Left cardiac atrium (tissue), 4 donors: ENCODE measurements at regions not wholly inside any gene's neighbourhood (a gene's known extent, or its start where the extent isn't known, plus 50 kb on each side); places are given as distances from the start of the nearest gene placed in this dataset.

Experiments used
- ATAC-seq, 2 donors: fragments of 200-7000 bp; cut with Tn5 transposase; one replicate each; pipeline ENCODE4 v1.9.1; 2020; ENCODE audit warnings: mild to moderate bottlenecking in 2 of 2, moderate library complexity in 2 of 2
- DNase-seq: peaks from one replicate; pipeline ENCODE4 v3.0.0-alpha.2; 2020
- intact Hi-C, 2 donors: fragments of 100-400 bp; cut with DNase I; formaldehyde crosslinking; loops; one replicate each; pipeline versions ENCODE4 v1.14.1 to v1.15.1; 2022 to 2023
- microRNA-seq, 2 donors: library from miRNA; unstranded; fragments of <30 nt; microRNA quantifications; one replicate each; pipeline ENCODE4 v1.2.0, GENCODE V29; 2020
- donor health status: DM: no; HTN: yes; CAD: no.
- donor health status: DM: no; HTN: yes; CAD: no; lungs with severe emphysema.
- donor health status: DM: yes; HTN: yes; CAD: no.
- donor health status: Dilated cardiomyopathy.

DNA sequence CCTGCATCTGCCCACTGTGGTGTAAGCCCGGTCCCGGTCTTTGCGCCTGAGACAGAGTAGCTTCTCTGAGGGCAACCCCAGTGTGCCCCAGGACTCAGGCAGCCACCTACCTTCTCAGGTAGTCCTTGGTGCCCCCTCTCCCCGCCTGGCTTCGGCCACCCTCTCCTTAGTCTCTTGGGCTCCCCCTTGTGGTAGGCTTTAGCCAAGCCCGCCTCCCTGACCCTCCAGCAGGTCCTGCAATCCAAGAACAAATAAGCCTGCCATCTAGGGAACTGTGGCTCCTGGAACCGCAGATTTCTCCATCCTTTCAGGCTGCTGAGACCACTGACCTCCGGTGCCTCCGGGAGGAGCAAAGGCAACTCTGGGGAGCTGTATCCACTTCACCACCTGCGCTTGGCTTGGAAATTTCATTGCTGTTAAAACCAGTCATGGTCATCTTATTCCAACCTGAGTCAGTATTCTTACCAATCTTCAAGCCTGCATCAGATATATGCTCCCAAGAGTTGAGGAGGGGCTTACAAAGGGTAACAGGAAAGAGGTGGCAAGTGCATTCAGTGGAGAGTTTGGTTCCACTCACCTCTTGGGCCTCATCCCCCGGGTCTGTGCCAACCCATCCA, 52.8 kb upstream of the TENM4 start:
- ATAC-seq: peak; percentile 81 to 88

GRCh38 chr11:79492008-79492407, 51.2 kb upstream of the TENM4 start:
- intact Hi-C loops: loop anchor here in 1 of 2 donors (5.0 kb wide), 1 partner anchor 850 kb away; no protein-coding TSS in a partner anchor
- ATAC-seq (peak in 1 of 2 donors; percentile 45), DNase-seq (no peak)

More for the DNA sequence above, 52.8 kb upstream of the TENM4 start:
- intact Hi-C loops: loop anchor here in 1 of 2 donors (5.0 kb wide), 1 partner anchor 851 kb away; no protein-coding TSS in a partner anchor
- peak; percentile 62 for DNase-seq

Small RNAs in the stretch of these regions (microRNA-seq; reads per million reads assigned to microRNA genes)
- gene MIR4300: 0 reads per million in 2 donors
